GM06990 (cell line): ENCODE measurements at regions not wholly inside any gene's neighbourhood (a gene's known extent, or its start where the extent isn't known, plus 50 kb on each side); places are given as distances from the start of the nearest gene placed in this dataset.

Source experiments
- DNase-seq: peaks from one replicate; pipeline ENCODE4 v3.0.0-alpha.2; 2011; ENCODE audit not compliant: insufficient read length; ENCODE audit errors: extremely low read depth
- H3K27me3 ChIP-seq: replicated peaks from 2 replicates; pipeline ENCODE4 v1.6.0; 2011; ENCODE audit warnings: low read length; ENCODE audit not compliant: control insufficient read depth, insufficient read depth
- H3K36me3 ChIP-seq: 2 replicates; pipeline ENCODE4 v1.5.1; 2011; ENCODE audit warnings: low read length; ENCODE audit not compliant: control insufficient read depth, insufficient read depth
- H3K4me3 ChIP-seq: replicated peaks from 2 replicates; pipeline ENCODE4 v1.5.1; 2011; ENCODE audit warnings: low read depth, mild to moderate bottlenecking, control low read depth, low read length
- CTCF ChIP-seq: IDR thresholded peaks from 2 replicates; pipeline ENCODE4 v1.5.1; 2011; ENCODE audit warnings: low read length, control low read depth, mild to moderate bottlenecking, inconsistent platforms; ENCODE audit not compliant: insufficient read depth, poor library complexity, severe bottlenecking

GRCh38 chr5:19297934-19298333 lies 690.1 kb downstream of the CDH18 start:
- no peak for TF ChIP-seq CTCF
- DNase-seq: no peak
- H3K27me3 ChIP-seq: no peaks in the 10 kb centered on the region
- no peaks in the 10 kb centered on the region for H3K36me3 ChIP-seq
- no peak overlapping the region for H3K4me3 ChIP-seq

GRCh38 chr5:19301271-19301670 lies 686.7 kb downstream of the CDH18 start:
- H3K27me3 ChIP-seq: no peaks in the 10 kb centered on the region
- no peaks in the 10 kb centered on the region for H3K36me3 ChIP-seq
- no peak for DNase-seq
- TF ChIP-seq CTCF: no peak
- H3K4me3 ChIP-seq: no peak overlapping the region

DNA sequence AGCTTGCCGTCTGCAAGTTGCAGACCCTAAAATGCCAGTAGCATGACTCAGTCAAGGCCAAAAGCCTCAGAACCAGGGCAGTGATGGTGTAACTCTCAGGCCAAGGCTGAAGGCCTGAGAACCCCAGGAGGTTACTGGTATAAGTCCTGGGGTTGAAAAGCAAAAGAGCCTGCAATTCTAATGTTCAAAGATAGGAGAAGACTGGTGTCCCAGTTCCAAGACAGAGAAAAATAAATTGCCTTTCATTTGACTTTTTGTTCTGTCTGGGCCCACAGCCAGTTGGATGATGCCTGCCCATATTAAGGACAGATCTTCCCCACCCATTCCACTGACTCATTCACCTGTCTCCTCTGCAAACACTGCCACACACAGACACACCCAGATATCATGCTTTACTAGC lies 673.2 kb downstream of the CDH18 start:
- Histone ChIP-seq H3K4me3 (no peak overlapping the region), H3K36me3 (no peaks in the 10 kb centered on the region), H3K27me3 (no peaks in the 10 kb centered on the region)
- no peak for DNase-seq
- TF ChIP-seq CTCF: no peak

DNA sequence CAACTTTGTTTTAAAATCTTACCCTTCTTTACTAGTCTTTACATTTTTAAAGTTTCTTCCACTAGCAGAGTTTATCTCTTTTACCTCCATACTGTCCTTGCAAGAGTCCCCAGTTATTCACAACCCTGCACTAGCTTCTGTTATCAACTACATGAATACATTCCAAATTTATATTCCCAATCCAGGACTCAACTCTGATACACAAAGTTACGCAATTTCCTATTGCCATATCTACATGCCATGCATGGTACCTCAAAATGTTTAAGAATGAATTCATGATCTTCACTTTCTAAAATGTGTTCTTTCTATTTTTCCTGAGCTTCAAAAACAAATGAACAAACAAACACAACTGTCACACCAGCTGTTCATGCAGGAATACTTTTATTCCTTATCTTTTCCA lies 668.7 kb downstream of the CDH18 start:
- Histone ChIP-seq H3K4me3 (no peak overlapping the region), H3K36me3 (no peaks in the 10 kb centered on the region), H3K27me3 (no peaks in the 10 kb centered on the region)
- TF ChIP-seq CTCF: no peak
- DNase-seq: no peak

- no peaks in the 10 kb centered on the region for H3K36me3 ChIP-seq
- no peaks in the 10 kb centered on the region for H3K27me3 ChIP-seq
- DNase-seq: no peak
- no peak overlapping the region for H3K4me3 ChIP-seq
- no peak for TF ChIP-seq CTCF
These were observed 665.1 kb downstream of the CDH18 start for GRCh38 chr5:19322716-19323485.

GRCh38 chr5:19334278-19334677 lies 653.7 kb downstream of the CDH18 start:
- Histone ChIP-seq H3K27me3 (no peaks in the 10 kb centered on the region), H3K36me3 (no peaks in the 10 kb centered on the region), H3K4me3 (no peak overlapping the region)
- TF ChIP-seq CTCF: no peak
- DNase-seq: no peak
